GM12872 (cell line): ENCODE measurements at regions not wholly inside any gene's neighbourhood (a gene's known extent, or its start where the extent isn't known, plus 50 kb on each side); places are given as distances from the start of the nearest gene placed in this dataset.

Experiments
- TF ChIP-seq, protein P1 (sequence below): IDR thresholded peaks from 3 replicates; pipeline ENCODE4 v1.5.1; 2011; ENCODE audit warnings: low read depth, mild to moderate bottlenecking, low read length, moderate library complexity; ENCODE audit not compliant: insufficient read depth

DNA sequence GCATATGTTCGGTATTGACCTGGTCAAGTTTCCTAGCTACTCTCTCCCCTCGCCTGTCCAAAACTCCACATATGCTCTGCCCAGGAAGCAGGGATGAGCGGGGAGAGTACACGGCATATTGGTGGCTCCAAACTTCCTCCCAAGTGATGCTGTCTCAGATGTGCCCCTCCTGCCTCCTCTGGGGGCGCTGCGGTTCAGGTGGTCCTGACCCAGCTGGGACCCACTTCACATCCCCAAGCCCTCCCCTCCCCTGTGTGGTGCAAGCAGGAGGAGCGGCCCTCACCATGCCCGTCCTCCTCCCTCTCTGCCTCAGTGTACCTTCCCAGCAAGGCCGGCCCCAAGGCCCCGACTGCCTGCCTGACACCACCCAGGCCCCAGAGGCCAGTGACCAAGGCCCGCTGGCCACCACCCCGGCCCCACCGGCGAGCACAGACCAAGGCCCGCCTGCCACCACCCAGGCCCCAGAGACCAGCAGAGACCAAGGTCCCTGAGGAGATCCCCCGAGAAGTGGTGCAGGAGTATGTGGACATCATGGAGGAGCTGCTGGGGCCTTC lies 56.5 kb upstream of the ASAH2B start:
- TF ChIP-seq, protein P1, sequence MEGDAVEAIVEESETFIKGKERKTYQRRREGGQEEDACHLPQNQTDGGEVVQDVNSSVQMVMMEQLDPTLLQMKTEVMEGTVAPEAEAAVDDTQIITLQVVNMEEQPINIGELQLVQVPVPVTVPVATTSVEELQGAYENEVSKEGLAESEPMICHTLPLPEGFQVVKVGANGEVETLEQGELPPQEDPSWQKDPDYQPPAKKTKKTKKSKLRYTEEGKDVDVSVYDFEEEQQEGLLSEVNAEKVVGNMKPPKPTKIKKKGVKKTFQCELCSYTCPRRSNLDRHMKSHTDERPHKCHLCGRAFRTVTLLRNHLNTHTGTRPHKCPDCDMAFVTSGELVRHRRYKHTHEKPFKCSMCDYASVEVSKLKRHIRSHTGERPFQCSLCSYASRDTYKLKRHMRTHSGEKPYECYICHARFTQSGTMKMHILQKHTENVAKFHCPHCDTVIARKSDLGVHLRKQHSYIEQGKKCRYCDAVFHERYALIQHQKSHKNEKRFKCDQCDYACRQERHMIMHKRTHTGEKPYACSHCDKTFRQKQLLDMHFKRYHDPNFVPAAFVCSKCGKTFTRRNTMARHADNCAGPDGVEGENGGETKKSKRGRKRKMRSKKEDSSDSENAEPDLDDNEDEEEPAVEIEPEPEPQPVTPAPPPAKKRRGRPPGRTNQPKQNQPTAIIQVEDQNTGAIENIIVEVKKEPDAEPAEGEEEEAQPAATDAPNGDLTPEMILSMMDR: 0 out of 3 replicates have a peak, but pooled peaks have one; percentile 20

DNA sequence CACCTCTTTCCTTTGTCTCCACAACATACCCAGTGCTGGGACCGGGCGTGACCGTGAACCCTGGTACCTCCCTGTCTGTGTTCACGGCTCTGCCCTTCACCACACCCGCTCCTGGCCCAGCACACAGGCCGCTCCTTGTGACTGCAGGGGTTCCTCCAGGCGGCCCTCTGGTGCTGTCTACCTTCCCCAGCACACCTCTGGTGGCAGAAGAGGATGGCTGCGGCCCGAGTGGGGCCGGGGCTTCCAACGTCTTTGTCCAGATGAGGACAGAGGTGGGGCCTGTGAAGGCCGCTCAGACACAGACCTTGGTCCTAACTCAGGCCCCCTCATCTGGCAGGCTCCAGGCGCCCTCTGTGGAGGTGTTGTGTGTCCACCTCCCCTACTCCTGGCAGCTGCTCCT lies 55.4 kb upstream of the SGMS1 start:
- TF ChIP-seq, protein P1: no peak

DNA sequence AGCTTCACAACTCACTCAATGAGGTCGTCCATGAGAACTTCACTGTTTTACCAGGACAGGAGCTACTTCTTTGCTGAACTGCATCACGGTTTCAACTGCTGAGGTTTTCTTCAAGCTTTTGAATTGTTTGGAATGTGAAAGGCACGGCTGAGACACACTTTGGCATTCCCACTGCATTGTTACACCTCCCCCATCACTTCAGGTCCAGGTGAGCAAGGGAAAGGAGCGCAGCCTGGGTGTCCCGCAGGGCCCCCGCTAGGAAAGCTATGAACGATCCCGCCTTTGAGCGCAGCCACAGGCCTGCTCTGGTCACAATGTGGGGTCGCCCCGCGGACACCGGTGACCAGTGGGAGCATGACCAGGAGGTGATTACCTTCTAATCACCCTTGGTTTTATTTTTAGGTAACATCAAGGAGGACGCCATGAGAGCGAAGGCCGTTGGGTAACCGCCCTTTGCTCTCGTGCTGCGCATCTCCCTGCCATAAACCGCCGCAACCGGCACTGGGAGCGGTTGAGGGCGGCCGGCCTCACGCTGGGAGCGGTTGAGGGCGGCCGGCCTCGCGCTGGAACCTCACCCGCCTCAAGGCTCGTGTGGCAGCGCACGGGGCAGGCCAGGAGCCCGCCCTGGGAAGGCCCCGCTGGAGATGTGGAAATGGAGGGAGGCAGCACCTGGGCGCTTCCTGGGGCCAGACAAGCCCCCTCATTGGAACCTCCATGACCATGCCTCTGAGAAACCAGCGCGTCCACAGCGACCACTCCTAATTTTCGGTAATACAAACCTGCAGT lies 50.9 kb upstream of the SGMS1 start:
- TF ChIP-seq, protein P1: no peak
